Hindlimb muscle (tissue), 1 donor: ENCODE measurements at regions not wholly inside any gene's neighbourhood (a gene's known extent, or its start where the extent isn't known, plus 50 kb on each side); places are given as distances from the start of the nearest gene placed in this dataset.
"Not testable (repeated sequence)": the region's sequence is repeated elsewhere in the genome, so short reads cannot be mapped to it uniquely, and the experiment has no call there.

ENCODE experiments used
- DNase-seq: peaks from one replicate; pipeline ENCODE4 v3.0.0-alpha.2; 2013

GRCh38 chr10:4282496-4282895 lies 497.5 kb upstream of the KLF6 start:
- no peak for DNase-seq

GRCh38 chr10:4281190-4281825 lies 496.3 kb upstream of the KLF6 start:
- no peak for DNase-seq

DNA sequence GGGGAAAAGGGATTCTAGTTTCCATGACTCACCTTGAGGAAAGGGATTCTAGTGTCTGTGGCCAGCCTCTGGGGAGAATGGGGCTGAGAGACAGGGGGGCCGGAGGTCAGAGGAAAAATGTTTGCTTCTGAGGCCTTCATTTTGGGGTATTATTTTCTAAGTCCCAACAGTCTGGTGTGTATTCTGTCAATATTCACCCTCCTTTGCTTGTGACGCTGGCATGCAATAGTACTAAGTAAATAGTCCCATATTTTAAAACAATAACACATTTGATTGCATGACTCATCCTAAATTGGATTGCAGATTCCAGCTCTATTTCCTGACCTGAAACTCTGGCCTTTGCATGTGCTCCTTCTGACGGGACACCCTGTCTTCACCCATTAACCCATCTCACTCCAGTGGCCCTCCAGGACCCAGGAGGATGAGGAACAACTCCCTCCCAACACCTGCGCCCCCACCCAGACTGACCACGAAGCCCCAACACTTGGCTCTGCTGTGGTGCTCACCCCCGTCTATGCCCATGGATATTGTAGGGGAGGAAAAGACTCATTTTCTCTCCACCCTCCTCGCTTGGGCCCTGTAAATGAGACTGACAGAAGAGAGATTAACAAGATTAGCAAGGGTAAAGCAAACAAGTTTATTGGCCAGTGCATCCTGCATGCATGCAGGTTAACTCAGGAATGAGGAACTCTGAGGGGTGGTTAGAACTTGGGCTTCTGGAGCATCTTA lies 495.6 kb upstream of the KLF6 start:
- DNase-seq, result no peak

DNA sequence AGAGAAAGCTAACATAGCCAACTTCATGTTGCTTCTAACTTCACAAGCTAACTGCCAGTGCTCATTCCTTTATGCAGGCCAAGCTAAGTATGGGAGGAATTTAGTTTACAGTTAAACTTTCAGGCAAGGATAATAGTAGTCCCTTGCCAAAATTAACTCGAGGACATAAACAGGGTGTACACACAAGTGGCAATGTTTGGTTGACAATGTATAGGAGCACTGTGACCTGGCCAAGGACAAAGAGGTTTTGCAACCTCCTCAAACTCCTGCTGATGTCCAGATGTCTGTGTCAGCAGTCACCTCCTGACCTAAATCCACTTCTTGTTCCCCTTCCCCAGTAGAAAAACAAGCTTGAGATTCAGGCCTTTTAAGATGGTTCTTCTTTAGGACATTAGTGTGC lies 494.6 kb upstream of the KLF6 start:
- no peak for DNase-seq

DNA sequence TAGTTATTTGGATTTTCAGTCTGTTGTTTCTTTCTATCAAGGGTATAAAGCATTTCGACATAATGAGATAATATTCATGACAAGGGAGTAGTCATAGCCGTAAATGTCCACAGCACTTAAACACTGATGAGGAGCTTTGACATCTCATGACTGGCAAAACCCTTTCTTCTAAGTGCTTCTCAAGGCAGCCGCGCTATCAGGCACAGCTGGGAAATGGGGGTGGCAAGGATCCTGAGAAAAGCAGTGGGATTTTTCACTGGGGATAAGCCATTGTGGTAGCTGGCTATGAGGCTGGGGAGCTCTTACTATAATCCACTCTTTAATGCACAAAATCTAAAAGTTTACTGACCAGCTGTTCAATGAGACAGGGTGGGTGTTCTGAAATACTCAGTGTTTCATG lies 493.2 kb upstream of the KLF6 start:
- no peak for DNase-seq

GRCh38 chr10:4276151-4276550 lies 491.1 kb upstream of the KLF6 start:
- no peak for DNase-seq

DNA sequence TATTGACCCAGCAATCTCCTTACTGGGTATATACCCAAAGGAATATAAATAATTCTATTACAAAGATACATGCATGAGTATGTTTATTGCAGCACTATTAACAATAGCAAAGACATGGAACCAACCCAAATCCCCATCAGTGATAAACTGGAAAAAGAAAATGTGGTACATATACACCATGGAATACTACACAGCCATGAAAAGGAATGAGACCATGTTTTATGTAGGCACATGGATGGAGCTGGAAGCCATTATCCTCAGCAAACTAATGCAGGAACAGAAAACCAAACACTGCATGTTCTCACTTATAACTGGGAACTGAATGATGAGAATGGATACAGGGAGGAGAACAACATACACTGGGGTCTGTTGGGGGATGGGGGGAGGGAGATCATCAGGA lies 489.7 kb upstream of the KLF6 start:
- not testable (repeated sequence) for DNase-seq

- DNase-seq, result no peak
Observed at GRCh38 chr10:4271193-4271592, 486.2 kb upstream of the KLF6 start.

- no peak for DNase-seq
Observed at GRCh38 chr10:4270116-4270515, 485.1 kb upstream of the KLF6 start.

DNA sequence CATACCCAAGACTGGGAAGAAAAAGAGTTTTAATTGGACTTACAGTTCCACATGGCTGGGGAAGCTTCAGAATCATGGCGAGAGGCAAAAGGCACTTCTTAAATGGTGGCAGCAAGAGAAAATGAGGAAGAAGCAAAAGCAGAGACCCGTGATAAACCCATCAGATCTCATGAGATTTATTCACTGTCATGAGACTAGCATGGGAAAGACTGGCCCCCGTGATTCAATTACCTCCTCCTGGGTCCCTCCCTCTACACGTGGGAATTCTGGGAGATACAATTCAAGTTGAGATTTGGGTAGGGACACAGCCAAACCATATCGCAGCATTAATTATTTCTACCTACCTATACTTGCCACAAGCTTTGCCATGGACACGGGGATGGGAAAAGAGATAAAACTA lies 483.5 kb upstream of the KLF6 start:
- not testable (repeated sequence) for DNase-seq

GRCh38 chr10:4267086-4267773 lies 482.2 kb upstream of the KLF6 start:
- no peak for DNase-seq

DNA sequence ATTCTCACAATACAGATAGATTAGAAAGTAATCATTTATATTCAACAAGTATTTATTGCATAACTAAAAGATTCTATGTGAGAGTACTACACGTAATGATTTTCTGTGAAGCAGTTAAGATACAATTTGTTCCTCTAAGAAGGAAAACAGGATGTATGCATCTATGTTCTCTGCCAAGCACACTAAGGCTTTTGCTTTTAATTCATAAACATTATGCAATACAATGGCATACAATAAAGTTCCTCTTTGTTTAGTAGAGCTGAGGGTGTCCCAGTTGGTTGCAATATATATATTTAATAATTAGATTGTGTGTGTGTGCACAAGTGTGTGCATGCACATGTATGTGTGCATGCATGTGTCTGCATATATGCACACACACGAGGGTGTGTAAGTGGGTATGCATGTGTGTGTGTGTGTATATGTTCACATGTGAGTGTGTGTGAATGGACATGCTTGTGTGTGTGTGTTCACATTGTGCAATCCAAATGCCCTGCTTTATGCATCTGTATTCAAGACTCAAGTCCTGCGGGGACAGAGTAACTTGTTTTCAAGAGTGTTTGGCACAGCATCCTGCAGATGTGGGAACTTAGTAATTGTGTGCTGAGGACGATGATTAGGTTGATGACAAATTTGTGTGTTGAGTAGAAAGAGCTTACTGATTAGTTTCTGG lies 481.5 kb upstream of the KLF6 start:
- no peak for DNase-seq

DNA sequence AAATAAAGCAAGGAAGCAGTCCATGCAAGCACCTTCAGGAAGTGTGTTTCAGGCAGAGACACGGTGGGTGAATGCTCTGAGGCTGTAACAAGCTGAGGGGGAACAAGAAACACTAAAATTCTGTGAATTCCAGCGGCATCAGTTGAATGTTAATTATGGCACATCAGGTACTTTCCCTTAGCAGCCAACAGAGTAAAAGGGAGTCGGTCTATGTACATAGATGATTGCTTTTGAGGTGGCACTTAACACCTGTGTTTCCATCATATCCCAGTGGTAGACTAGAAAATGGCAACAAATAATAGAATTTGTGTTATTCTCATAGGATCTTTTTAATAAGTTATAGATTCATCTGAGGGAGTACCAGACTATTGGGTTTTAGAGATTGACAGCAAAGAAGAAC lies 481.0 kb upstream of the KLF6 start:
- DNase-seq, result no peak

GRCh38 chr10:4264209-4264865 lies 479.3 kb upstream of the KLF6 start:
- DNase-seq, result no peak

DNA sequence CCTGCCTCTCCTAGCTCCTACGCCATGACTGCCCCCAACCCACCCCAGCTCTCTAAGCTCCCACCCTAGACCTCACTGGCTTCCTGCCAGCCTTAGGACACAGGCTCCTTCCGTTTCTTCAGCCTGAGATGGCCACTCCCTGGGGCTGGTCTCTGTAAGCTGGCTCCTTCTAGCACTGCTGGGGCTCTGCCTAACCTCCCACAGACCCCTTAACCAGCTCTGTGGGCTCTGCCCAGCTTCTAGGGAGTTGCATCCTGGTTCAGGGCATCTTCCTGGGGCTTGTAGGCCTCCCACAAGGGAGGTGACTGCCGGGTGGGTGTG lies 478.6 kb upstream of the KLF6 start:
- DNase-seq, result no peak

- no peak for DNase-seq
Observed at GRCh38 chr10:4262870-4263600, 478.0 kb upstream of the KLF6 start.

DNA sequence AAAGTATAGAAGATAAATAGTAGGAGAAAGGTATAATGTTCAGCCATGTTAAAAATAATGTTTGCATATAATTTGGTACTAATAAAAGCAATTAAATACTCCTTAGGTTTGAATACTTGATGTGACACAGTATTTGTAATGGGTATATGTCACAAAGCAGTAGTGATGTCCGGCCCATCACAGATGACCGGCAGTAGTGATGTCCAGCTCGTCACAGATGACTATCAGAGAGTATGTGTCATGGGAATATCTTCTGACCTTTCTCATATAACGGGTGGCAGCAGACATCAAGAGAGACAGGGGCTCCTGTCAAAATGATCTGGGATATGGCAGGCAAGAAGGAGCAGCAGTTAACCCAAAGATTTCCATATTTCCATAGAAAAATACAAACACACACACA lies 477.4 kb upstream of the KLF6 start:
- no peak for DNase-seq

GRCh38 chr10:4260483-4261124 lies 475.6 kb upstream of the KLF6 start:
- DNase-seq, result no peak

DNA sequence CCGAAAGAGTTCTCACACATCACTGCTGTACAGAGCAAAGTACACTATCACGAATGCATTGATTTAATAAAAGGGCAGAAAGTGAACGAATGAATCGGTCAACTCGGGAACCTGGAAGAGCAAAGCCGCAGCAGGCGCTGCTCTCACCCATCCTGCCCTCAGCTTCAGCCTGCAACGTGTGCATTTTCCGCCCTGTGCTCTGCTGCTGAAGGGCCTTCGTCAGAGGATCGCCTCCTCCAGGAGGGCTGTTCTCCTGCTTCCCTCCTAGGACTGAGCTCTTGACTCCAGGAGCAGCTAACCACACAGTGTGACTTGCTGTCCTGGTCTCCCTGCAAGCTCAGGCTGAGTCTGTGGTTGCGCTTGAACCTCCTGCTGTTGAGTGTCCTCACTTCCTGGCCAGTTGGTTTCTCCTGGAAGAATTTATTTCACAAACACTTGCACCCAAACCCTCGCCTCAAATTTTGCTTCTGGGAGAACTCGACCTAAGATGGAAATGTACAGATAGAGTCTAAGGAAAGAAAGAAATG lies 473.0 kb upstream of the KLF6 start:
- no peak for DNase-seq

DNA sequence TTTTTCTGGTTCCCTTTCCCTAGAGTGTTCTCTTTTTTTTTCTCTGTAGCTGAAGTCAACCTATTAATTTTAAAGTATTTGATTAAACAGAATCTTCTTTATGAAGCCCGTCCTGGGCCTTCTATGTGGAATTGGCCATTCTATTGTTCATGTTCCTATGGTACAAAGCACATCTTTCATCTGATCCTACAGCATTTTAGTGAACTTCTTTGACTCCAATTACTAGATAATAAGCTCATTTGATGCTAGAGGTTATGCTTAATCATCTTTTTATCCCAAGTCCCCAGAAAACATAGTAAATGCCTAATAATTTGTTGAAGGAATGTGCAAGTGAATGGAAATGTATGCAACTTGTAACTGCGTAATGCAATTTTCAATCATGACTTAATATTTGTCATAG lies 472.0 kb upstream of the KLF6 start:
- DNase-seq, result no peak

GRCh38 chr10:4255751-4256150 lies 470.7 kb upstream of the KLF6 start:
- DNase-seq, result no peak
